ENCODE measurements at regions not wholly inside any gene's neighbourhood (a gene's known extent, or its start where the extent isn't known, plus 50 kb on each side); places are given as distances from the start of the nearest gene placed in this dataset.

GRCh38 chr1:198864695-198865094, 225.9 kb downstream of the PTPRC start:
- DNase-seq, result no peak

- DNase-seq, result peak; percentile 48
Observed at GRCh38 chr1:198865319-198865718, 226.5 kb downstream of the PTPRC start.

- peak; percentile 36 for DNase-seq
Observed at GRCh38 chr1:198867182-198867581, 228.3 kb downstream of the PTPRC start.

- DNase-seq, result no peak
Observed at GRCh38 chr1:198873696-198874230, 234.9 kb downstream of the PTPRC start.

- DNase-seq, result peak; percentile 32
Observed at GRCh38 chr1:198876371-198876871, 237.6 kb downstream of the PTPRC start.

GRCh38 chr1:198878566-198878965, 239.7 kb downstream of the PTPRC start:
- no peak for DNase-seq

GRCh38 chr1:198879711-198880306, 241.0 kb downstream of the PTPRC start:
- DNase-seq, result no peak

- DNase-seq, result no peak
Observed at GRCh38 chr1:198880397-198880796, 241.6 kb downstream of the PTPRC start.

- DNase-seq, result no peak
Observed at GRCh38 chr1:198880818-198881597, 242.2 kb downstream of the PTPRC start.

- no peak for DNase-seq
Observed at GRCh38 chr1:198883184-198883583, 244.3 kb downstream of the PTPRC start.

- no peak for DNase-seq
Observed at GRCh38 chr1:198887866-198888265, 249.0 kb downstream of the PTPRC start.

- no peak for DNase-seq
Observed at GRCh38 chr1:198888379-198888943, 249.6 kb downstream of the PTPRC start.

GRCh38 chr1:198889101-198889500, 250.3 kb downstream of the PTPRC start:
- no peak for DNase-seq

GRCh38 chr1:198889749-198890148, 250.9 kb downstream of the PTPRC start:
- DNase-seq, result no peak

- no peak for DNase-seq
Observed at GRCh38 chr1:198890214-198890930, 251.5 kb downstream of the PTPRC start.

GRCh38 chr1:198892065-198892464, 253.2 kb downstream of the PTPRC start:
- peak; percentile 62 for DNase-seq

- DNase-seq, result no peak
Observed at GRCh38 chr1:198893141-198893540, 254.3 kb downstream of the PTPRC start.

- DNase-seq, result no peak
Observed at GRCh38 chr1:198893763-198894444, 255.1 kb downstream of the PTPRC start.

- no peak for DNase-seq
Observed at GRCh38 chr1:198901266-198901665, 262.4 kb downstream of the PTPRC start.

GRCh38 chr1:198902655-198903054, 263.8 kb downstream of the PTPRC start:
- peak; percentile 21 for DNase-seq

GRCh38 chr1:198903203-198903602, 264.4 kb downstream of the PTPRC start:
- peak; percentile 72 for DNase-seq

GRCh38 chr1:198903621-198904020, 264.8 kb downstream of the PTPRC start:
- no peak for DNase-seq

All from tongue (tissue), 1 donor.